HCT116 (cell line): ENCODE measurements at regions not wholly inside any gene's neighbourhood (a gene's known extent, or its start where the extent isn't known, plus 50 kb on each side); places are given as distances from the start of the nearest gene placed in this dataset.

ENCODE experiments used
- ATAC-seq: fragments of 200-7000 bp; cut with Tn5 transposase; 2 replicates; pipeline ENCODE4 v1.9.1; 2020; ENCODE audit warnings: mild to moderate bottlenecking, moderate library complexity
- BruUV-seq: library from RNA; stranded (reverse); fragments of 400-500 nt; replicated peaks from 2 replicates; lab custom pipeline; 2021; lab: Mats Ljungman, UMichigan
- CTCF ChIA-PET: fragments of 300-600 bp; sonication (Branson Sonifier 250); formaldehyde crosslinking; loops from one replicate; lab custom pipeline; 2021; ENCODE audit warnings: antibody characterized with exemption; lab: Charles Lee
- POLR2A ChIA-PET: fragments of 300-600, 350-600 bp; sonication (Branson Sonifier 250); formaldehyde crosslinking; loops from one replicate; lab custom pipeline; 2021; ENCODE audit warnings: antibody characterized with exemption; lab: Charles Lee
- RAD21 ChIA-PET, 2 experiments: fragments of 300-600 bp; sonication (Branson Sonifier 250); formaldehyde crosslinking; loops; one replicate each; lab custom pipeline; 2023; ENCODE audit warnings: low total read pairs in 2 of 2; ENCODE audit not compliant: uncharacterized antibody in 2 of 2, unreplicated experiment in 2 of 2, low non-redundant PET in 1 of 2; lab: Charles Lee
- DNase-seq: peaks from one replicate; pipeline ENCODE4 v3.0.0-alpha.2; 2010; ENCODE audit warnings: low read depth, low spot score
- H2AFZ ChIP-seq: fragments of 200-600 bp; shearing (Covaris generic), sonication (generic); 2 replicates; pipeline ENCODE4 v1.6.1; 2017; ENCODE audit warnings: low read depth, mixed run types, mixed read lengths, antibody characterized with exemption, low read length; ENCODE audit not compliant: poor library complexity, severe bottlenecking
- H3K27ac ChIP-seq: 2 replicates; pipeline ENCODE4 v1.5.1; 2012; ENCODE audit warnings: low read depth, low read length
- H3K27me3 ChIP-seq: fragments of 200-600 bp; sonication (generic); 2 replicates; pipeline ENCODE4 v1.6.1; 2016; ENCODE audit warnings: mixed run types, low read length, mixed read lengths; ENCODE audit not compliant: insufficient read depth
- H3K36me3 ChIP-seq, 2 experiments: fragments of 200-500 bp in 1 of 2; fragments of 200-600 bp in 1 of 2; sonication (Bioruptor generic) in 1 of 2; sonication (generic) in 1 of 2; 2 replicates each; pipeline versions ENCODE4 v1.5.1 to v1.6.1; 2014 to 2016; ENCODE audit warnings: low read length in 2 of 2, inconsistent platforms in 1 of 2, mixed read lengths in 1 of 2, mixed run types in 1 of 2; ENCODE audit not compliant: insufficient read depth in 2 of 2, control insufficient read depth in 1 of 2
- H3K4me1 ChIP-seq, 2 experiments: fragments of 200-600 bp in 1 of 2; sonication (generic) in 1 of 2; 2 replicates each; pipeline versions ENCODE4 v1.5.1 to v1.6.1; 2012 to 2017; ENCODE audit warnings: low read length in 2 of 2, inconsistent platforms in 1 of 2, mild to moderate bottlenecking in 1 of 2, mixed read lengths in 1 of 2, mixed run types in 1 of 2, moderate library complexity in 1 of 2; ENCODE audit not compliant: insufficient read depth in 2 of 2, control insufficient read depth in 1 of 2
- H3K4me2 ChIP-seq: fragments of 200-600 bp; sonication (generic); 2 replicates; pipeline ENCODE4 v1.6.1; 2017; ENCODE audit warnings: mixed run types, low read length, mixed read lengths
- H3K4me3 ChIP-seq, 2 experiments: fragments of 200-600 bp in 1 of 2; sonication (generic) in 1 of 2; replicated peaks in 1 of 2; 2 replicates each; pipeline ENCODE4 v1.5.1; 2011 to 2016; ENCODE audit warnings: low read length in 2 of 2, control low read depth in 1 of 2, low read depth in 1 of 2, mild to moderate bottlenecking in 1 of 2, mixed read lengths in 1 of 2, mixed run types in 1 of 2
- H3K79me2 ChIP-seq: fragments of 200-600 bp; sonication (generic); 2 replicates; pipeline ENCODE4 v1.6.1; 2017; ENCODE audit warnings: mild to moderate bottlenecking, mixed run types, low read length, moderate library complexity, mixed read lengths; ENCODE audit not compliant: insufficient read depth
- H3K9ac ChIP-seq: fragments of 200-600 bp; sonication (generic); 2 replicates; pipeline ENCODE4 v1.6.1; 2016; ENCODE audit warnings: low read length, mixed read lengths
- H3K9me2 ChIP-seq: fragments of 200-600 bp; sonication (generic), shearing (Covaris generic); 2 replicates; pipeline ENCODE4 v1.6.1; 2017; ENCODE audit warnings: mixed run types, mild to moderate bottlenecking, moderate library complexity; ENCODE audit not compliant: insufficient read depth
- H3K9me3 ChIP-seq, 2 experiments: fragments of 200-500 bp in 1 of 2; fragments of 200-600 bp in 1 of 2; sonication (Bioruptor generic) in 1 of 2; sonication (generic) in 1 of 2; 2 replicates each; pipeline ENCODE4 v1.6.1; 2014 to 2017; ENCODE audit warnings: low read length in 2 of 2, mixed read lengths in 2 of 2, inconsistent platforms in 1 of 2, low read depth in 1 of 2, mild to moderate bottlenecking in 1 of 2, mixed run types in 1 of 2, moderate library complexity in 1 of 2; ENCODE audit not compliant: control insufficient read depth in 1 of 2, insufficient read depth in 1 of 2
- H4K20me1 ChIP-seq: fragments of 200-600 bp; sonication (generic), shearing (Covaris generic); 2 replicates; pipeline ENCODE4 v1.6.1; 2017; ENCODE audit warnings: mixed run types, mild to moderate bottlenecking, moderate library complexity; ENCODE audit not compliant: insufficient read depth
- CBX3 ChIP-seq: IDR thresholded peaks from 2 replicates; pipeline ENCODE4 v1.6.1; 2012; ENCODE audit warnings: low read depth
- POLR2A ChIP-seq: IDR thresholded peaks from 2 replicates; pipeline ENCODE4 v1.7.0; 2011; ENCODE audit warnings: borderline replicate concordance; ENCODE audit not compliant: insufficient read depth, insufficient read length; ENCODE audit errors: extremely low read depth
- POLR2AphosphoS5 ChIP-seq: IDR thresholded peaks from 2 replicates; pipeline ENCODE4 v1.6.1; 2011; ENCODE audit warnings: mild to moderate bottlenecking, low read depth, low read length, moderate library complexity
- RAD21 ChIP-seq: IDR thresholded peaks from 2 replicates; pipeline ENCODE4 v1.6.1; 2012; ENCODE audit warnings: low read depth, mild to moderate bottlenecking
- YY1 ChIP-seq: IDR thresholded peaks from 2 replicates; pipeline ENCODE4 v1.6.1; 2011; ENCODE audit warnings: low read length, low read depth, moderate library complexity, mild to moderate bottlenecking; ENCODE audit not compliant: insufficient replicate concordance; ENCODE audit errors: extremely low read depth
- ZNF274 ChIP-seq: fragments of 200-500 bp; sonication (Bioruptor generic); IDR thresholded peaks from 2 replicates; pipeline ENCODE4 v1.6.1; 2014; ENCODE audit warnings: mild to moderate bottlenecking, low read depth, low read length, inconsistent platforms
- intact Hi-C: fragments of 100-400 bp; cut with micrococcal nuclease; formaldehyde crosslinking; loops from 2 replicates; pipeline ENCODE4 v1.10.0; 2022
- TF ChIP-seq, protein P1 (sequence below), 3 experiments: fragments of 200-600 bp in 1 of 3; sonication (generic) in 1 of 3; IDR thresholded peaks in 2 of 3; conservative IDR thresholded peaks in 1 of 3; 2 replicates each; pipeline ENCODE4 v1.5.1; 2012 to 2017; ENCODE audit warnings: low read depth in 2 of 3, low read length in 2 of 3, antibody characterized with exemption in 1 of 3, borderline replicate concordance in 1 of 3, control low read depth in 1 of 3, mild to moderate bottlenecking in 1 of 3, mixed read lengths in 1 of 3, mixed run types in 1 of 3, moderate library complexity in 1 of 3; ENCODE audit not compliant: insufficient read depth in 1 of 3

DNA sequence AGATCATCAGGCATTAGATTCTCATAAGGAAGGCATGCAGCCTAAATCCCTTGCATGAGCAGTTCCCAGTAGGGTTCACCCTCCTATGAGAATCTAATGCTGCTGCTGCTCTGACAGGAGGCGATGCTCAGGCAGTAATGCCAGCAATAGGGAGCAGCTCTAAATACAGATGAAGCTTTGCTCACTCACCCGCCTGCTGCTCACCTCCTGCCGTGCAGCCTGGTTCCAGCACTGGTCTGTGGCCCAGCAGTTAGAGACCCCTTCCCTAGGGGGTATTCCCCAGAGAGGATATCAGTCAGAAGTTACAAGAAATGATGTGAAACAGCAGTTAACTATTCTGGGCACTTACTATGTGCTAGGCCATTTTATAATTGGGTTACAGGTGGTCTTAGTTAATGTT, 226.0 kb downstream of the KCNJ3 start:
- H3K27ac ChIP-seq = no peak overlapping the region
- RAD21 ChIA-PET = no interaction called here

DNA sequence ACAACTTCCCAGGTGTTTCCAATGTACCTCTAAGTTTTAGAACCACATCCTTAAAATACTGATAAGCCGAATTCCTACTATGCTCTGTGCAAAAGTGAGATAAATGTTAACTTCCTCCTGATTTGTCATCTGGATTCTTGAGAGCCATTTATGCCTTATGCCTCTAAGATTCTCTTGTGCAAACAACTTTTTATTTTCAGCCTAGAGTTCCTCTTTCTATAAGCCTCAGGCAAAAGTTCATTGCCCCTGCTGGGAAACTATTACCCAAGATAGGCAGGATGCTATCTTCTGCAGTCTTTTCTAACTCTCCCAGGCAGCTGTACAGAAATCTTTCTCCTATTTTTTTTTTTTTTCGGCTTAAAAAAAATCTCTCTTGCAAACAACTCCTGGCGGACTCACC, 216.1 kb downstream of the KCNJ3 start:
- POLR2A ChIA-PET = no interaction called here
- intact Hi-C loops = no loop called here
- Histone ChIP-seq H3K4me1 (no peaks in the 10 kb centered on the region), H4K20me1 (no peaks in the 10 kb centered on the region), H3K79me2 (no peaks in the 10 kb centered on the region), H3K4me3 (no peak overlapping the region), H3K9me2 (no peaks in the 10 kb centered on the region), H3K9ac (no peak overlapping the region), H3K27ac (no peak overlapping the region), H3K4me2 (no peak overlapping the region), H2AFZ (no peak overlapping the region), H3K27me3 (no peaks in the 10 kb centered on the region), H3K9me3 (no peaks in the 10 kb centered on the region), H3K36me3 (no peaks in the 10 kb centered on the region)
- ATAC-seq (no peak), DNase-seq (no peak)
- CTCF ChIA-PET = no interaction called here
- BruUV-seq = no TSS peak
- RAD21 ChIA-PET = no interaction called here
- TF ChIP-seq, protein P1, sequence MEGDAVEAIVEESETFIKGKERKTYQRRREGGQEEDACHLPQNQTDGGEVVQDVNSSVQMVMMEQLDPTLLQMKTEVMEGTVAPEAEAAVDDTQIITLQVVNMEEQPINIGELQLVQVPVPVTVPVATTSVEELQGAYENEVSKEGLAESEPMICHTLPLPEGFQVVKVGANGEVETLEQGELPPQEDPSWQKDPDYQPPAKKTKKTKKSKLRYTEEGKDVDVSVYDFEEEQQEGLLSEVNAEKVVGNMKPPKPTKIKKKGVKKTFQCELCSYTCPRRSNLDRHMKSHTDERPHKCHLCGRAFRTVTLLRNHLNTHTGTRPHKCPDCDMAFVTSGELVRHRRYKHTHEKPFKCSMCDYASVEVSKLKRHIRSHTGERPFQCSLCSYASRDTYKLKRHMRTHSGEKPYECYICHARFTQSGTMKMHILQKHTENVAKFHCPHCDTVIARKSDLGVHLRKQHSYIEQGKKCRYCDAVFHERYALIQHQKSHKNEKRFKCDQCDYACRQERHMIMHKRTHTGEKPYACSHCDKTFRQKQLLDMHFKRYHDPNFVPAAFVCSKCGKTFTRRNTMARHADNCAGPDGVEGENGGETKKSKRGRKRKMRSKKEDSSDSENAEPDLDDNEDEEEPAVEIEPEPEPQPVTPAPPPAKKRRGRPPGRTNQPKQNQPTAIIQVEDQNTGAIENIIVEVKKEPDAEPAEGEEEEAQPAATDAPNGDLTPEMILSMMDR (IDR thresholded peaks at IDR 0.05 in 2 of 3, conservative IDR thresholded peaks at IDR 0.05 in 1 of 3; ENCODE audit: borderline replicate concordance in 1 of 3, insufficient read depth in 1 of 3, low read depth in 2 of 3, low read length in 2 of 3) = no peak
- TF ChIP-seq POLR2A = no peak
- no peak for TF ChIP-seq POLR2AphosphoS5
- TF ChIP-seq ZNF274 = no peak
- no peak for TF ChIP-seq CBX3
- TF ChIP-seq RAD21 = no peak

More for the DNA sequence above, 226.0 kb downstream of the KCNJ3 start:
- H3K36me3 ChIP-seq = no peaks in the 10 kb centered on the region
- no TSS peak for BruUV-seq
- no peak for DNase-seq
- H4K20me1 ChIP-seq = no peaks in the 10 kb centered on the region
- no peak overlapping the region for H2AFZ ChIP-seq
- no peaks in the 10 kb centered on the region for H3K9me3 ChIP-seq
- ChIA-PET CTCF (no interaction called here), POLR2A (no interaction called here)
- no peaks in the 10 kb centered on the region for H3K79me2 ChIP-seq
- intact Hi-C loops = no loop called here
- no peak for ATAC-seq
- H3K9ac ChIP-seq = no peak overlapping the region
- no peak for TF ChIP-seq YY1
- H3K4me3 ChIP-seq = no peak overlapping the region
- no peaks in the 10 kb centered on the region for H3K4me1 ChIP-seq
- no peak overlapping the region for H3K4me2 ChIP-seq
- no peaks in the 10 kb centered on the region for H3K9me2 ChIP-seq
- no peaks in the 10 kb centered on the region for H3K27me3 ChIP-seq
